Posterior cingulate gyrus (tissue), 11 donors: ENCODE measurements at regions not wholly inside any gene's neighbourhood (a gene's known extent, or its start where the extent isn't known, plus 50 kb on each side); places are given as distances from the start of the nearest gene placed in this dataset.
"Not testable (repeated sequence)": the region's sequence is repeated elsewhere in the genome, so short reads cannot be mapped to it uniquely, and the experiment has no call there.

ENCODE experiments used
- DNase-seq, 10 donors: peaks; one replicate each; pipeline versions ENCODE4 v3.0.0 to v3.0.0-alpha.2; 2020 to 2021; ENCODE audit warnings: mixed read lengths in 3 of 10
- intact Hi-C: fragments of 100-400 bp; cut with DNase I; formaldehyde crosslinking; loops from one replicate; pipeline ENCODE4 v1.15.1; 2023

- intact Hi-C loops, DNase-seq: not testable (repeated sequence)
These were observed 75.6 kb downstream of the MRPL39 start for GRCh38 chr21:25531538-25532250.

GRCh38 chr21:25528515-25528914 lies 78.8 kb downstream of the MRPL39 start:
- DNase-seq, result no peak
- intact Hi-C loops, result no loop called here

- intact Hi-C loops, result no loop called here
- peak in 1 of 10 donors; percentile 38 for DNase-seq
These were observed 88.8 kb downstream of the MRPL39 start for GRCh38 chr21:25518491-25518911.

- intact Hi-C loops, result no loop called here
- DNase-seq, result no peak
These were observed 91.5 kb downstream of the MRPL39 start for GRCh38 chr21:25515484-25516405.

GRCh38 chr21:25513810-25514209 lies 93.5 kb downstream of the MRPL39 start:
- no peak for DNase-seq
- intact Hi-C loops, result no loop called here

- DNase-seq, result no peak
- intact Hi-C loops, result no loop called here
These were observed 94.9 kb downstream of the MRPL39 start for GRCh38 chr21:25512095-25513081.

GRCh38 chr21:25509862-25510261 lies 97.4 kb downstream of the MRPL39 start:
- no peak for DNase-seq
- intact Hi-C loops, result no loop called here

GRCh38 chr21:25508364-25508763 lies 98.9 kb downstream of the MRPL39 start:
- intact Hi-C loops, result no loop called here
- no peak for DNase-seq

GRCh38 chr21:25507522-25507921 lies 99.8 kb downstream of the MRPL39 start:
- intact Hi-C loops, result no loop called here
- no peak for DNase-seq

- intact Hi-C loops, result no loop called here
- DNase-seq, result no peak
These were observed 100.4 kb downstream of the MRPL39 start for GRCh38 chr21:25506887-25507286.

GRCh38 chr21:25506261-25506660 lies 101.0 kb downstream of the MRPL39 start:
- intact Hi-C loops, result no loop called here
- DNase-seq, result no peak

- intact Hi-C loops, result no loop called here
- DNase-seq, result no peak
These were observed 103.3 kb downstream of the MRPL39 start for GRCh38 chr21:25503981-25504380.

GRCh38 chr21:25501996-25502665 lies 105.2 kb downstream of the MRPL39 start:
- intact Hi-C loops, result no loop called here

GRCh38 chr21:25501462-25501861 lies 105.8 kb downstream of the MRPL39 start:
- no peak for DNase-seq
- intact Hi-C loops, result no loop called here

More at GRCh38 chr21:25501996-25502665, 105.2 kb downstream of the MRPL39 start:
- no peak for DNase-seq

- intact Hi-C loops, result no loop called here
- no peak for DNase-seq
These were observed 106.7 kb downstream of the MRPL39 start for GRCh38 chr21:25500598-25500997.

GRCh38 chr21:25496825-25497482 lies 110.3 kb downstream of the MRPL39 start:
- DNase-seq, result no peak
- intact Hi-C loops, result no loop called here

GRCh38 chr21:25494804-25495203 lies 112.5 kb downstream of the MRPL39 start:
- intact Hi-C loops, result no loop called here

GRCh38 chr21:25493722-25494121 lies 113.6 kb downstream of the MRPL39 start:
- intact Hi-C loops, result no loop called here
- DNase-seq, result no peak

More at GRCh38 chr21:25494804-25495203, 112.5 kb downstream of the MRPL39 start:
- DNase-seq, result no peak

- intact Hi-C loops, result no loop called here
- DNase-seq, result no peak
These were observed 116.0 kb downstream of the MRPL39 start for GRCh38 chr21:25491267-25491666.
